IMR-90 (cell line): ENCODE measurements at regions not wholly inside any gene's neighbourhood (a gene's known extent, or its start where the extent isn't known, plus 50 kb on each side); places are given as distances from the start of the nearest gene placed in this dataset.

ENCODE experiments used
- ATAC-seq: fragments of 200-7000 bp; cut with Tn5 transposase; 2 replicates; pipeline ENCODE4 v1.9.1; 2020; ENCODE audit warnings: low read depth, mild to moderate bottlenecking, moderate library complexity
- BruUV-seq: library from RNA; stranded (reverse); fragments of 400-500 nt; replicated peaks from 2 replicates; lab custom pipeline; 2021; lab: Mats Ljungman, UMichigan
- CTCF ChIA-PET: fragments of 300-600 bp; formaldehyde crosslinking; extraction: SDS; loops from one replicate; lab custom pipeline; 2021; ENCODE audit warnings: antibody characterized with exemption; lab: Yijun Ruan, JAX
- POLR2A ChIA-PET: fragments of 300-600 bp; sonication (Branson Sonifier 250); formaldehyde crosslinking; loops from one replicate; lab custom pipeline; 2022; ENCODE audit warnings: antibody characterized with exemption; ENCODE audit not compliant: unreplicated experiment; lab: Charles Lee
- DNase-seq: peaks from one replicate; pipeline ENCODE4 v3.0.0; 2013
- H2AFZ ChIP-seq: replicated peaks from 2 replicates; pipeline ENCODE3; 2013; ENCODE audit warnings: low read length, mild to moderate bottlenecking; ENCODE audit not compliant: poor library complexity
- H2AK5ac ChIP-seq: 2 replicates; pipeline ENCODE4 v1.6.1; 2013; ENCODE audit warnings: low read depth, low read length, inconsistent platforms
- H2AK9ac ChIP-seq: replicated peaks from 2 replicates; pipeline ENCODE3; 2013; ENCODE audit warnings: mild to moderate bottlenecking, low read depth, low read length, moderate library complexity; ENCODE audit not compliant: poor library complexity
- H2BK120ac ChIP-seq: 2 replicates; pipeline ENCODE4 v1.6.1; 2013; ENCODE audit warnings: low read depth, low read length, inconsistent platforms
- H2BK15ac ChIP-seq: 3 replicates; pipeline ENCODE4 v1.6.1; 2013; ENCODE audit warnings: low read depth, low read length, inconsistent platforms
- H2BK20ac ChIP-seq: 2 replicates; pipeline ENCODE4 v1.6.1; 2013; ENCODE audit warnings: low read depth, mild to moderate bottlenecking, inconsistent platforms, low read length, moderate library complexity
- H2BK5ac ChIP-seq: 2 replicates; pipeline ENCODE4 v1.6.1; 2013; ENCODE audit warnings: mild to moderate bottlenecking, low read depth, low read length, inconsistent platforms; ENCODE audit not compliant: poor library complexity, severe bottlenecking
- H3K14ac ChIP-seq: replicated peaks from 2 replicates; pipeline ENCODE4 v1.6.1; 2013; ENCODE audit warnings: low read depth, low read length, inconsistent platforms
- H3K18ac ChIP-seq: 2 replicates; pipeline ENCODE4 v1.6.1; 2013; ENCODE audit warnings: low read depth, low read length, control low read depth
- H3K23ac ChIP-seq: 2 replicates; pipeline ENCODE4 v1.6.1; 2013; ENCODE audit warnings: low read depth, low read length, inconsistent platforms
- H3K27ac ChIP-seq: 2 replicates; pipeline ENCODE4 v1.5.1; 2013; ENCODE audit warnings: mild to moderate bottlenecking, control low read depth, low read length; ENCODE audit not compliant: insufficient read depth
- H3K27me3 ChIP-seq: 2 replicates; pipeline ENCODE4 v1.6.1; 2013; ENCODE audit warnings: low read length; ENCODE audit not compliant: control insufficient read depth, insufficient read depth
- H3K36me3 ChIP-seq: 2 replicates; pipeline ENCODE4 v1.6.1; 2013; ENCODE audit warnings: low read length, mixed read lengths; ENCODE audit not compliant: control insufficient read depth, insufficient read depth
- H3K4ac ChIP-seq: 2 replicates; pipeline ENCODE4 v1.6.1; 2013; ENCODE audit warnings: low read depth, low read length, inconsistent platforms
- H3K4me1 ChIP-seq: 2 replicates; pipeline ENCODE4 v1.6.1; 2013; ENCODE audit warnings: low read length, mixed read lengths; ENCODE audit not compliant: control insufficient read depth, insufficient read depth
- H3K4me2 ChIP-seq: 2 replicates; pipeline ENCODE4 v1.6.1; 2013; ENCODE audit warnings: low read depth, mild to moderate bottlenecking, control low read depth, low read length, moderate library complexity
- H3K4me3 ChIP-seq: 2 replicates; pipeline ENCODE4 v1.5.1; 2013; ENCODE audit warnings: low read depth, mild to moderate bottlenecking, control low read depth, low read length, moderate library complexity; ENCODE audit not compliant: insufficient read depth
- H3K56ac ChIP-seq: 2 replicates; pipeline ENCODE4 v1.6.1; 2013; ENCODE audit warnings: low read length, inconsistent platforms; ENCODE audit not compliant: insufficient read depth; ENCODE audit errors: extremely low read depth
- H3K79me1 ChIP-seq, 2 experiments: 2 replicates each; pipeline ENCODE4 v1.6.1; 2013; ENCODE audit warnings: low read length in 2 of 2, inconsistent platforms in 1 of 2, low read depth in 1 of 2
- H3K9ac ChIP-seq: 2 replicates; pipeline ENCODE4 v1.6.1; 2013; ENCODE audit warnings: low read depth, low read length, control low read depth
- H3K9me1 ChIP-seq: 2 replicates; pipeline ENCODE4 v1.6.1; 2013; ENCODE audit warnings: low read length, inconsistent platforms; ENCODE audit not compliant: insufficient read depth
- H3K9me3 ChIP-seq: 2 replicates; pipeline ENCODE4 v1.6.1; 2013; ENCODE audit warnings: low read length; ENCODE audit not compliant: control insufficient read depth, insufficient read depth
- H4K20me1 ChIP-seq: 2 replicates; pipeline ENCODE4 v1.6.1; 2013; ENCODE audit warnings: low read length, inconsistent platforms; ENCODE audit not compliant: insufficient read depth
- H4K5ac ChIP-seq: 2 replicates; pipeline ENCODE4 v1.6.1; 2013; ENCODE audit warnings: mild to moderate bottlenecking, low read depth, low read length, control low read depth
- H4K8ac ChIP-seq, 2 experiments: 2 replicates each; pipeline ENCODE4 v1.6.1; 2013; ENCODE audit warnings: low read depth in 2 of 2, low read length in 2 of 2, control low read depth in 1 of 2, inconsistent platforms in 1 of 2
- H4K91ac ChIP-seq: 2 replicates; pipeline ENCODE4 v1.6.1; 2013; ENCODE audit warnings: low read depth, low read length, inconsistent platforms; ENCODE audit not compliant: insufficient read depth
- BHLHE40 ChIP-seq: fragments of 150-350 bp; IDR thresholded peaks from 2 replicates; pipeline ENCODE4 v1.6.1; 2016; ENCODE audit warnings: mild to moderate bottlenecking, low read depth, low read length
- CHD1 ChIP-seq: IDR thresholded peaks from 2 replicates; pipeline ENCODE4 v1.6.1; 2012; ENCODE audit warnings: low read depth, low read length, improper control_type of control experiment
- ELK1 ChIP-seq: fragments of 150-350 bp; IDR thresholded peaks from 2 replicates; pipeline ENCODE4 v1.6.1; 2016; ENCODE audit warnings: low read depth, mild to moderate bottlenecking, low read length, moderate library complexity, borderline replicate concordance
- FOS ChIP-seq: fragments of 150-350 bp; IDR thresholded peaks from 2 replicates; pipeline ENCODE4 v1.6.1; 2016; ENCODE audit warnings: low read depth, low read length
- MAFK ChIP-seq: IDR thresholded peaks from 2 replicates; pipeline ENCODE4 v1.6.1; 2012; ENCODE audit warnings: low read depth, low read length, improper control_type of control experiment
- MAZ ChIP-seq: IDR thresholded peaks from 2 replicates; pipeline ENCODE4 v1.6.1; 2012; ENCODE audit warnings: low read depth, mild to moderate bottlenecking, low read length, improper control_type of control experiment, moderate library complexity, borderline replicate concordance
- POLR2A ChIP-seq: IDR thresholded peaks from 2 replicates; pipeline ENCODE4 v1.6.1; 2012; ENCODE audit warnings: mild to moderate bottlenecking, low read depth, low read length
- RAD21 ChIP-seq: IDR thresholded peaks from 2 replicates; pipeline ENCODE4 v1.6.1; 2012; ENCODE audit warnings: low read length, improper control_type of control experiment
- RCOR1 ChIP-seq: IDR thresholded peaks from 2 replicates; pipeline ENCODE4 v1.6.1; 2012; ENCODE audit warnings: mild to moderate bottlenecking, low read length, improper control_type of control experiment; ENCODE audit not compliant: insufficient replicate concordance
- SMC3 ChIP-seq: fragments of 150-350 bp; IDR thresholded peaks from 2 replicates; pipeline ENCODE4 v1.6.1; 2016; ENCODE audit warnings: low read depth, mild to moderate bottlenecking, antibody characterized with exemption, low read length, moderate library complexity
- WGBS, 2 experiments: methylation state at CpG; one replicate each; pipeline versions ENCODE4 v1.1.5 to v1.1.7; 2013; ENCODE audit warnings: missing lambda C conversion rate in 2 of 2; ENCODE audit not compliant: insufficient read length in 1 of 2; ENCODE audit errors: extremely low coverage in 2 of 2; 5-methylcytosine and 5-hydroxymethylcytosine counted together
- dilution Hi-C: fragments of 300-500 bp; cut with HindIII; formaldehyde crosslinking; loops from one replicate; pipeline ENCODE4 v1.14.3; 2018; ENCODE audit warnings: low sequenced_read_pairs; ENCODE audit not compliant: unreplicated experiment
- in situ Hi-C: fragments of 300-500 bp; cut with MboI; formaldehyde crosslinking; loops from 3 replicates; pipeline ENCODE4 v1.14.3; 2019; ENCODE audit warnings: low sequenced_read_pairs, inconsistent platforms, mixed read lengths
- intact Hi-C: fragments of 100-400 bp; cut with micrococcal nuclease; formaldehyde crosslinking; loops from 2 replicates; pipeline ENCODE4 v1.10.0; 2022

DNA sequence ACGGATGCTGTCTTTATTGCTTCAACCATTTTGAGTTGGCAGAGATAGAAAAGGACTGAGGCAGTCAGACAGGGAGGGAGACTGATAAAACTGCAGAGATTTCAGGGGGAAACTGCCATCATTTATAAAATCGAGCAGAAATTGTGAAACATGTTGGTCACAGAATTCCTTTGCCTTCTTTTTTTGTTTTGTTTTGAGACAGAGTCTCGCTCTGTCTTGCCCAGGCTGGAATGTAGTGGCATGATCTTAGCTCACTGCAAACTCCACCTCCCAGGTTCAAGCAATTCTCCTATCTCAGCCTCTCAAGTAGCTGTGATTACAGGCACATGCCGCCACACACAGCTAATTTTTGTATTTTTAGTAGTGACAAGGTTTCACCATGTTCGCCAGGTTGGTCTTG, 273.7 kb upstream of the USP9Y start:
- ATAC-seq, result no peak
- no TSS peak for BruUV-seq
- Histone ChIP-seq H2BK120ac (no peak overlapping the region), H3K14ac (no peak overlapping the region), H3K27ac (no peak overlapping the region), H2AK9ac (no peak overlapping the region), H3K9me3 (no peaks in the 10 kb centered on the region), H3K18ac (no peak overlapping the region), H4K8ac (no peak overlapping the region), H3K79me1 (no peaks in the 10 kb centered on the region), H2BK20ac (no peak overlapping the region), H3K36me3 (no peaks in the 10 kb centered on the region), H4K91ac (no peak overlapping the region), H2BK5ac (no peak overlapping the region), H3K4me2 (no peak overlapping the region), H3K27me3 (no peaks in the 10 kb centered on the region), H2BK15ac (no peak overlapping the region), H4K5ac (no peak overlapping the region), H3K9ac (no peak overlapping the region), H3K56ac (no peak overlapping the region), H2AK5ac (no peak overlapping the region), H3K9me1 (no peaks in the 10 kb centered on the region), H3K4me1 (no peaks in the 10 kb centered on the region), H3K4me3 (no peak overlapping the region), H2AFZ (no peak overlapping the region), H3K4ac (no peak overlapping the region), H4K20me1 (no peaks in the 10 kb centered on the region), H3K23ac (no peak overlapping the region)
- ChIA-PET CTCF (no interaction called here), POLR2A (no interaction called here)
- no peak for DNase-seq
- WGBS, 2 experiments, result no CpG with 5 or more reads among the region's 5 CpGs
- intact Hi-C loops, result no loop called here
- in situ Hi-C loops, result no loop called here
- dilution Hi-C loops, result no loop called here
- TF ChIP-seq RCOR1, result no peak
- TF ChIP-seq BHLHE40, result no peak
- TF ChIP-seq RAD21, result no peak
- no peak for TF ChIP-seq POLR2A
- TF ChIP-seq FOS, result no peak
- TF ChIP-seq SMC3, result no peak
- no peak for TF ChIP-seq ELK1
- TF ChIP-seq MAZ, result no peak
- TF ChIP-seq MAFK, result no peak
- no peak for TF ChIP-seq CHD1
